ENCODE measurements at regions not wholly inside any gene's neighbourhood (a gene's known extent, or its start where the extent isn't known, plus 50 kb on each side); places are given as distances from the start of the nearest gene placed in this dataset.
"Not testable (repeated sequence)": the region's sequence is repeated elsewhere in the genome, so short reads cannot be mapped to it uniquely, and the experiment has no call there.

DNA sequence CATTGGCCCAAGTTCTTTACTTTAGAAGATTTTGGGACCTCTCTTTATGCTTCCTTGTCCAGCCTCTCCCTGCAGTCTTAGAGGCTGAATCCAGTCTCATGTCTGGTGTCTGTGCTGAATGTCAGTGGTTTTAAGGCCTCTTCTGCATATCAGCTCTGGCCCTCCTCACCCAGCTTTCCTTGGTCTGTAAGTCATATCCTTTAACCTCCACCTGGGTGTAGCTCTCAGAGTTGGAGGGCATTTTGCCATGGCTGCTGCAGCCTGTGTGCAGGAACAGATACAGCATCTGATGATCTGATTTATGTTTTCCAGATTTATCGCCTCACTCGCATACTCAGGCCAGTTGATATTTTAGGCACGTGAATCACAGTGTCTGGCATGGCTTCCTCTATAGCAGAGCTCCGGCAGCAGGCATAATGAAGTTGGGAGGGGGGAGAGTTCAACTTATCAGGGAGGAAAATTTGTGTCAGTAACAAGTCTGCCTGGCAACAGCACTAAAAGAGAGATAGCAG, 335.0 kb downstream of the PCNX1 start:
- H3K36me3 ChIP-seq (ENCODE audit: control insufficient read depth in 1 of 2, insufficient read depth in 2 of 2, low read length in 2 of 2): no peaks in the 10 kb centered on the region

DNA sequence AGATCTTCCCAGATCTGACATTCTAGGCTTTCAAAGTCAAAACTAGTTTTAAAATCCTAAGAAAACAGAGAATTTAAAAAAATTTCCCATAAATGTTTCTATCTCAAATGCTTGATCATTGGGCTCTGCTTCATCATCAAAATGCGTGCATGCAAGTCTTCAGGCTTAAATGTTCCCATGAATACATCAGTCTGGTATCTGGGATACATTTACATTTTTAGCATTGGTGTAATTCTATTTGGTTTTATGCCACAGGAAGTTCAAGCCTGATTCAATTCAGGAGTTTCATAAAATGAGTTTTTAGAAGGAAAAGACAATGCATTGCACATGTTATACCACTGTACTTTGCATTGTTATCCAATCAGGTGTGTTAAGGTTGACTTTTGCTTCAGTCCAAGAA, 336.4 kb downstream of the PCNX1 start:
- Histone ChIP-seq H3K9me3 (ENCODE audit: control insufficient read depth in 1 of 2, low read length in 2 of 2) (no peaks in the 10 kb centered on the region), H3K4me3 (ENCODE audit: low read depth in 1 of 2, low read length in 2 of 2) (no peak overlapping the region), H3K36me3 (ENCODE audit: control insufficient read depth in 1 of 2, insufficient read depth in 2 of 2, low read length in 2 of 2) (no peaks in the 10 kb centered on the region), H3K27ac (ENCODE audit: low read length) (no peak overlapping the region), H3K4me1 (ENCODE audit: control insufficient read depth in 1 of 2, insufficient read depth in 2 of 2, low read length in 2 of 2) (peaks cover 0 to 8% of the 10 kb centered on the region in 2 donors), H3K27me3 (ENCODE audit: low read depth, low read length) (no peaks in the 10 kb centered on the region)

More for the DNA sequence above, 335.0 kb downstream of the PCNX1 start:
- no peaks in the 10 kb centered on the region for H3K9me3 ChIP-seq (ENCODE audit: control insufficient read depth in 1 of 2, low read length in 2 of 2)
- no peak overlapping the region for H3K27ac ChIP-seq (ENCODE audit: low read length)
- no peaks in the 10 kb centered on the region for H3K27me3 ChIP-seq (ENCODE audit: low read depth, low read length)
- H3K4me1 ChIP-seq (ENCODE audit: control insufficient read depth in 1 of 2, insufficient read depth in 2 of 2, low read length in 2 of 2): peaks cover 0 to 8% of the 10 kb centered on the region in 2 donors
- H3K4me3 ChIP-seq (ENCODE audit: low read depth in 1 of 2, low read length in 2 of 2): no peak overlapping the region

DNA sequence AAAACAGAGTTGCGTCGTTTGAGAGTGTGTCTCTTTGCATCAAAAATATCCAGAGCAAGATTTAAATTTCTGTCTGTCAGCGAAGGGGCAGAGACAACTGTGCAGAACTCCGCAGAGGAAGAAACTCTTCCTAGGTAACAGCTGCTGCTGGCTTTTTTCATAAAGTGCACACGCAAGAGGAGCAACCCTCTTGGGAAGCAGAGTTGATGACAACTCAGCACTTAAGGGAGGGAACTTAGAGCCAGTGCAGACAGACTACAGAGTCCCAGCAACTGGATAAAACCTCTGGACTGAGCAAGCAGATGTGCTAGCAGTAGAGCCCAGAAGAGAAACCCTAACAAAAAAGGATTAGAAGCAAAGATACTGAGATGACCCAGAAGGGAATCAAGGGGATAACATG, 337.1 kb downstream of the PCNX1 start:
- Histone ChIP-seq H3K27me3 (ENCODE audit: low read depth, low read length) (no peaks in the 10 kb centered on the region), H3K4me1 (ENCODE audit: control insufficient read depth in 1 of 2, insufficient read depth in 2 of 2, low read length in 2 of 2) (peaks cover 0 to 8% of the 10 kb centered on the region in 2 donors), H3K9me3 (ENCODE audit: control insufficient read depth in 1 of 2, low read length in 2 of 2) (no peaks in the 10 kb centered on the region), H3K36me3 (ENCODE audit: control insufficient read depth in 1 of 2, insufficient read depth in 2 of 2, low read length in 2 of 2) (no peaks in the 10 kb centered on the region), H3K27ac (ENCODE audit: low read length) (no peak overlapping the region), H3K4me3 (ENCODE audit: low read depth in 1 of 2, low read length in 2 of 2) (no peak overlapping the region)

DNA sequence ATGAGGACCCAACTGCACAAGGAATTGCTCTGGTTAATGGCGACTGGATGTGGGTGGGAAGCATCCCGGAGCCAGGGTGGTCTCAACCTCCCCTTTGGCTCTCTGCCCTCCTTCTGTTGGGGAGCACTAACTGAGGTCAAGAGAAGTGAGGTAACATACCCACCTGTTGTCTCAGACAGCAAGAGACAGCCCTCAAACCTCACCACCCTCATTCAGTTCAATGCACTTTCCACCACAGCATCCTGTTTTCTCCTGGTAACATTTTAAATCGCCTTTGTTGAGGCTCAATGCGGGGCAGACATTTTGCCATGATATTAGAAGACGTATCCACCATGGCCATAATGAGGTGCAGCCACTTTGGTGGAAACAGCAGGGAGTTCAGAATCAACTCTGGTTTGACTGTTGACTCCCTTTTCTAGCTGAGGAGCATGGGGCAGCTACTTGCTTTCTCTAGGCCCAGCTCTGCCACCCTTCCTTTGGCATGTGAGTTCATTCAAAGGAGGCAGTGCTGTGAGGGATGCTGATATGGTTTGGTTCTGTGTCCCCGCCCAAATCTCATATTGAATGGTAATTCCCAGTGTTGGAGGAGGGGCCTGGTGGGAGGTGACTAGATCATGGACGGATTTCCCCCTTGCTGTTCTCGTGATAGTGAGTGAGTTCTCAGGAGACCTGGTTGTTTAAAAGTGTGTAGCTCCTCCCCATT, 338.6 kb downstream of the PCNX1 start:
- H3K27me3 ChIP-seq (ENCODE audit: low read depth, low read length): no peaks in the 10 kb centered on the region
- H3K27ac ChIP-seq (ENCODE audit: low read length): no peak overlapping the region
- no peaks in the 10 kb centered on the region for H3K9me3 ChIP-seq (ENCODE audit: control insufficient read depth in 1 of 2, low read length in 2 of 2)
- H3K4me1 ChIP-seq (ENCODE audit: control insufficient read depth in 1 of 2, insufficient read depth in 2 of 2, low read length in 2 of 2): peaks cover 0 to 8% of the 10 kb centered on the region in 2 donors
- H3K4me3 ChIP-seq (ENCODE audit: low read depth in 1 of 2, low read length in 2 of 2): no peak overlapping the region
- no peaks in the 10 kb centered on the region for H3K36me3 ChIP-seq (ENCODE audit: control insufficient read depth in 1 of 2, insufficient read depth in 2 of 2, low read length in 2 of 2)

DNA sequence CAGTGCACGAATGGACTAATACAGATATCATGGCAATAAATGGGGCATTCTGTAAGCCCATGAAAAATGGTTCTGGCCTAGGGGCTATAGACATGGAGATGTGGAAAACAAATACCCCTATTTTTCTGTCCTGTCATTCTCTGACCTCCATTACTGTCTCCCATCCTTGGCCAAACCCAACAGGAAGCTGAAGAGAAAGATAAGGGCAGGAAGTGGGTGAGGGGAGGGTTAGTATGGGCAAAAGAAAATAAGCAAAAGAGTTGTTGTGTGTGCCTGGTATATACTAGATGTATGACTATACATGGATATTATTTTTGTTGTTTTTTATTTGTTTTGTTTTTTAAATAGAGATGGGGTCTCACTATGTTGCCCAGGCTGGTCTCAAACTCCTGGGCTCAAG, 339.3 kb downstream of the PCNX1 start:
- peaks cover 0 to 8% of the 10 kb centered on the region in 2 donors for H3K4me1 ChIP-seq (ENCODE audit: control insufficient read depth in 1 of 2, insufficient read depth in 2 of 2, low read length in 2 of 2)
- H3K4me3 ChIP-seq (ENCODE audit: low read depth in 1 of 2, low read length in 2 of 2): no peak overlapping the region
- H3K9me3 ChIP-seq (ENCODE audit: control insufficient read depth in 1 of 2, low read length in 2 of 2): no peaks in the 10 kb centered on the region
- no peaks in the 10 kb centered on the region for H3K27me3 ChIP-seq (ENCODE audit: low read depth, low read length)
- H3K36me3 ChIP-seq (ENCODE audit: control insufficient read depth in 1 of 2, insufficient read depth in 2 of 2, low read length in 2 of 2): no peaks in the 10 kb centered on the region
- H3K27ac ChIP-seq (ENCODE audit: low read length): no peak overlapping the region

DNA sequence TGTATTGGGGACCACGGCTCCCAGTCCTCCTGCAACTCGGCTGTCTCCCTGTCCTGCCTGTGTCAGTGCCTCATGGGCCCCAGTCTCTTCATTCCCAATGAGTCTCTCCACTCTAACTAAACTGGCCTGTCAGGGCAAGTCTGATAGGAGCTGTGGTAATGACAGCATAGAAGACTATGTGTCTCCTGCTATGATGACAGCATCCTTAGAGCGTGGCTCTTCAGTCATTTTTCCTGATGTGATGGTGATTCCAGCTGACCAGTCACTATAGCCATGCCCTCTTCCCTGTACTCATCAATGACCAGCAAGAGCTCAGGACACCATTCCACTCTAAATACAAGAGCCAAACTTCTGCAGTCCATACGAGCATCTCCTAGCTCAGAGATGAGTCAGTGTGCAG, 339.8 kb downstream of the PCNX1 start:
- no peak overlapping the region for H3K27ac ChIP-seq (ENCODE audit: low read length)
- H3K36me3 ChIP-seq (ENCODE audit: control insufficient read depth in 1 of 2, insufficient read depth in 2 of 2, low read length in 2 of 2): no peaks in the 10 kb centered on the region
- no peak overlapping the region for H3K4me3 ChIP-seq (ENCODE audit: low read depth in 1 of 2, low read length in 2 of 2)
- no peaks in the 10 kb centered on the region for H3K27me3 ChIP-seq (ENCODE audit: low read depth, low read length)
- H3K9me3 ChIP-seq (ENCODE audit: control insufficient read depth in 1 of 2, low read length in 2 of 2): no peaks in the 10 kb centered on the region
- peaks cover 0 to 4% of the 10 kb centered on the region in 2 donors for H3K4me1 ChIP-seq (ENCODE audit: control insufficient read depth in 1 of 2, insufficient read depth in 2 of 2, low read length in 2 of 2)

DNA sequence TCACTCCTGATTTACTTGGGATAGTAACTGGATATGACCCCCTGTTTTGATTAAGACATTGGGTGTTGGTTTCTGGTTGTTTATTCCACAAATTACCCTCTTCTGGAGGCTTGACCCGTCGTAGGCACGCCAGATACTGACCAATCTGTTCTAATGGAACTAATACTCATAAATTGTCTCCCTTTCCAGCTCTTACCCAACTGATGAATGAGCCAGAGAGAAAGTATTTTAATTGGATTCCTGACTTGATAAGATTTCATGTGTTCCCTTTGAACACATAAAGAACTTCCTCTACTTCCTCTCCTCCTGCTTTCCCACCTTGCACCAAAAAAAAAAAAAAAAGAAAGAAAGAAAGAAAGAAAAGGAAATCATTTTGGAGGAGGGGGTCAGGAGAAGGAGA, 340.9 kb downstream of the PCNX1 start:
- H3K36me3 ChIP-seq (ENCODE audit: control insufficient read depth in 1 of 2, insufficient read depth in 2 of 2, low read length in 2 of 2): no peaks in the 10 kb centered on the region
- no peaks in the 10 kb centered on the region for H3K4me1 ChIP-seq (ENCODE audit: control insufficient read depth in 1 of 2, insufficient read depth in 2 of 2, low read length in 2 of 2)
- no peaks in the 10 kb centered on the region for H3K9me3 ChIP-seq (ENCODE audit: control insufficient read depth in 1 of 2, low read length in 2 of 2)
- no peaks in the 10 kb centered on the region for H3K27me3 ChIP-seq (ENCODE audit: low read depth, low read length)
- H3K27ac ChIP-seq (ENCODE audit: low read length): no peak overlapping the region
- H3K4me3 ChIP-seq (ENCODE audit: low read depth in 1 of 2, low read length in 2 of 2): no peak overlapping the region

DNA sequence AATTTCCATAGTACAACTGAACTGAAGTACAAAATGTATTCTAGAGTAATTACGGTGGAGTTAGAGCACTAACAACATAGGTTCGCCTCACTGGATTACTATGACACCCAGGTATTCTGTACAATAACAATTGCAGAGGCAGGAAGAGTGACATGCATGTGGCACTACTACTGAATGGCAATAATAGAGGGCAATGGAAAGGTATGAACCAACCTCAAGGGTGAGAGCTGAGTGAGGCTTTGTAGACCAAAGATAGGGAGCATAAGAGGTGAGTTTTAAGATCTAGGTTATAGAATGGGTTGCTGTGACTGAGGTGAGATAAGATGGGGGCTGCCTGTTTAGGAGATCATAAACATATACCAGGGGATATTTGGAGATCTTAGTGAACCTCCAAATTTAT, 343.1 kb downstream of the PCNX1 start:
- H3K27me3 ChIP-seq (ENCODE audit: low read depth, low read length): no peaks in the 10 kb centered on the region
- no peak overlapping the region for H3K4me3 ChIP-seq (ENCODE audit: low read depth in 1 of 2, low read length in 2 of 2)
- H3K4me1 ChIP-seq (ENCODE audit: control insufficient read depth in 1 of 2, insufficient read depth in 2 of 2, low read length in 2 of 2): no peaks in the 10 kb centered on the region
- no peaks in the 10 kb centered on the region for H3K36me3 ChIP-seq (ENCODE audit: control insufficient read depth in 1 of 2, insufficient read depth in 2 of 2, low read length in 2 of 2)
- H3K27ac ChIP-seq (ENCODE audit: low read length): no peak overlapping the region
- H3K9me3 ChIP-seq (ENCODE audit: control insufficient read depth in 1 of 2, low read length in 2 of 2): no peaks in the 10 kb centered on the region

DNA sequence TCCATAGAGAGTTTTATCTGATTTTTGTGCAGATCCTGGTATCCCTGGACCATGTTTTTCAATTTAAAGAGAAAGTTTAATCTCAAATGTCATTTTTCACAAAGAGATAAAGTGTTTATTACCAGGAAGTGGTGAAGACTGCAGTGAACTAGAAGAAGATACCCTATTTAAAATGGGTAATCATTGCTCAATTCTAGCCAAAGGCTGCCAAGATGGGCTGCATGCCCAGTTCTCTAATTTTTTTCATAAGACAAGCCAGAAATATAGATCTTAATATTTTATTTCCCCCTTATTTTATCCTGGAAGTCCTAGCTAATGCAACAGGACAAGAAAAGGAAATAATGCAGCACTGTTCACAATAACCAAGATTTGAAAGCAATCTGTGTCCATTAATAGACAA, 343.5 kb downstream of the PCNX1 start:
- no peaks in the 10 kb centered on the region for H3K27me3 ChIP-seq (ENCODE audit: low read depth, low read length)
- H3K9me3 ChIP-seq (ENCODE audit: control insufficient read depth in 1 of 2, low read length in 2 of 2): no peaks in the 10 kb centered on the region
- no peaks in the 10 kb centered on the region for H3K4me1 ChIP-seq (ENCODE audit: control insufficient read depth in 1 of 2, insufficient read depth in 2 of 2, low read length in 2 of 2)
- H3K36me3 ChIP-seq (ENCODE audit: control insufficient read depth in 1 of 2, insufficient read depth in 2 of 2, low read length in 2 of 2): no peaks in the 10 kb centered on the region
- H3K4me3 ChIP-seq (ENCODE audit: low read depth in 1 of 2, low read length in 2 of 2): no peak overlapping the region
- no peak overlapping the region for H3K27ac ChIP-seq (ENCODE audit: low read length)

DNA sequence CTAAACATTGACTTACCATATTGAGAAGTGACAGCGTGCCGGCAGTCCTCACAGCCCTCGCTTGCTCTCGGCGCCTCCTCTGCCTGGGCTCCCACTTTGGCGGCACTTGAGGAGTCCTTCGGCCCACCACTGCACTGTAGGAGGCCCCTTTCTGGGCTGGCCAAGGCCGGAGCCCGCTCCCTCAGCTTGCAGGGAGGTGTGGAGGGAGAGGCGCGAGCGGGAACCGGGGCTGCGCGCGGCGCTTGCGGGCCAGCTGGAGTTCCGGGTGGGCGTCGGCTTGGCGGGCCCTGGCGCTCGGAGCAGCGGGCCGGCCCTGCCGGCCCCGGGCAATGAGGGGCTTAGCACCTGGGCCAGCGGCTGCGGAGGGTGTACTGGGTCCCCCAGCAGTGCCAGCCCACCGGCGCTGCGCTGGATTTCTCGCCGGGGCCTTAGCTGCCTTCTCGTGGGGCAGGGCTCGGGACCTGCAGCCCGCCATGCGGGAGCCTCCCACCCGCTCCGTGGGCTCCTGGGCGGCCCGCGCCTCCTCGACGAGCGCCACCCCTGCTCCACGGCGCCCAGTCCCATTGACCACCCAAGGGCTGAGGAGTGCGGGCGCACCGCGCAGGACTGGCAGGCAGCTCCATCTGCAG, 346.9 kb downstream of the PCNX1 start:
- H3K27me3 ChIP-seq (ENCODE audit: low read depth, low read length); H3K27ac ChIP-seq (ENCODE audit: low read length); H3K4me1 ChIP-seq (ENCODE audit: control insufficient read depth in 1 of 2, insufficient read depth in 2 of 2, low read length in 2 of 2); H3K4me3 ChIP-seq (ENCODE audit: low read depth in 1 of 2, low read length in 2 of 2); H3K36me3 ChIP-seq (ENCODE audit: control insufficient read depth in 1 of 2, insufficient read depth in 2 of 2, low read length in 2 of 2): not testable (repeated sequence)
- H3K9me3 ChIP-seq (ENCODE audit: control insufficient read depth in 1 of 2, low read length in 2 of 2): peaks cover 4 to 13% of the 10 kb centered on the region in 2 donors

DNA sequence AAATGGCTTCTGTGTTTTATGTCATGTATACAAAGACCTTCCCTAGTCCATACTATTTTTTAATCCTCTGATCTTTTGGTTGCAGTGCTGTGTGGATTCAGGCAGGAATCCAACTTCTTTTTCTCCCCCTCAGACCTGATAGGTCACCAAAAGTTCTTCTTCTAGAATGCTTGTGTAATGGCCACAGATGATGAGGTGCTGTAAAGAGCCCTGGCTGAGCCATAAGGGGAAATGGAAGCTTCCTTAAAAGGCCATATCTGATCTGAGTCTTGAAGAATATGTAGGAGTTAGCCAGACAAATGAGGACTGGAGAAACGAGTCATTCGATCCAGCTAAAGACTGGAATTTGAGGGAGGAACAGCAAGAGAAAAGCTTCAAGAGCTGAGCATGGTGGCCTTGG, 353.9 kb downstream of the PCNX1 start:
- Histone ChIP-seq H3K36me3 (ENCODE audit: control insufficient read depth in 1 of 2, insufficient read depth in 2 of 2, low read length in 2 of 2) (no peaks in the 10 kb centered on the region), H3K27me3 (ENCODE audit: low read depth, low read length) (no peaks in the 10 kb centered on the region), H3K9me3 (ENCODE audit: control insufficient read depth in 1 of 2, low read length in 2 of 2) (peaks cover 4 to 22% of the 10 kb centered on the region in 2 donors), H3K27ac (ENCODE audit: low read length) (no peak overlapping the region), H3K4me1 (ENCODE audit: control insufficient read depth in 1 of 2, insufficient read depth in 2 of 2, low read length in 2 of 2) (no peaks in the 10 kb centered on the region), H3K4me3 (ENCODE audit: low read depth in 1 of 2, low read length in 2 of 2) (no peak overlapping the region)
